ENCODE measurements at regions not wholly inside any gene's neighbourhood (a gene's known extent, or its start where the extent isn't known, plus 50 kb on each side); places are given as distances from the start of the nearest gene placed in this dataset.

GRCh38 chr10:83657487-83657886 is 481.8 kb upstream of the GHITM start:
- DNase-seq (ENCODE audit: low spot score) = no peak

- DNase-seq (ENCODE audit: low spot score) = no peak
Measured at GRCh38 chr10:83663918-83664317, 475.4 kb upstream of the GHITM start.

GRCh38 chr10:83666762-83667161 is 472.5 kb upstream of the GHITM start:
- DNase-seq (ENCODE audit: low spot score) = no peak

- DNase-seq (ENCODE audit: low spot score) = no peak
Measured at GRCh38 chr10:83667594-83667993, 471.7 kb upstream of the GHITM start.

GRCh38 chr10:83673316-83673715 is 466.0 kb upstream of the GHITM start:
- no peak for DNase-seq (ENCODE audit: low spot score)

- DNase-seq (ENCODE audit: low spot score) = no peak
Measured at GRCh38 chr10:83677795-83678194, 461.5 kb upstream of the GHITM start.

- no peak for DNase-seq (ENCODE audit: low spot score)
Measured at GRCh38 chr10:83678850-83679249, 460.5 kb upstream of the GHITM start.

- no peak for DNase-seq (ENCODE audit: low spot score)
Measured at GRCh38 chr10:83680470-83680891, 458.8 kb upstream of the GHITM start.

- no peak for DNase-seq (ENCODE audit: low spot score)
Measured at GRCh38 chr10:83682414-83682813, 456.9 kb upstream of the GHITM start.

- no peak for DNase-seq (ENCODE audit: low spot score)
Measured at GRCh38 chr10:83685458-83685857, 453.9 kb upstream of the GHITM start.

GRCh38 chr10:83691791-83692596 is 447.3 kb upstream of the GHITM start:
- DNase-seq (ENCODE audit: low spot score) = no peak

- no peak for DNase-seq (ENCODE audit: low spot score)
Measured at GRCh38 chr10:83698899-83699298, 440.4 kb upstream of the GHITM start.

GRCh38 chr10:83701799-83702198 is 437.5 kb upstream of the GHITM start:
- DNase-seq (ENCODE audit: low spot score) = no peak

GRCh38 chr10:83702731-83703130 is 436.6 kb upstream of the GHITM start:
- DNase-seq (ENCODE audit: low spot score) = no peak

GRCh38 chr10:83706120-83706519 is 433.2 kb upstream of the GHITM start:
- no peak for DNase-seq (ENCODE audit: low spot score)

- no peak for DNase-seq (ENCODE audit: low spot score)
Measured at GRCh38 chr10:83706952-83707582, 432.2 kb upstream of the GHITM start.

- DNase-seq (ENCODE audit: low spot score) = no peak
Measured at GRCh38 chr10:83713423-83713822, 425.9 kb upstream of the GHITM start.

- DNase-seq (ENCODE audit: low spot score) = no peak
Measured at GRCh38 chr10:83723080-83723479, 416.2 kb upstream of the GHITM start.

GRCh38 chr10:83724471-83725241 is 414.7 kb upstream of the GHITM start:
- DNase-seq (ENCODE audit: low spot score) = peak; percentile 24

GRCh38 chr10:83725567-83725966 is 413.7 kb upstream of the GHITM start:
- DNase-seq (ENCODE audit: low spot score) = no peak

- DNase-seq (ENCODE audit: low spot score) = no peak
Measured at GRCh38 chr10:83734278-83734677, 405.0 kb upstream of the GHITM start.

- no peak for DNase-seq (ENCODE audit: low spot score)
Measured at GRCh38 chr10:83736008-83736407, 403.3 kb upstream of the GHITM start.

GRCh38 chr10:83750604-83751003 is 388.7 kb upstream of the GHITM start:
- DNase-seq (ENCODE audit: low spot score) = no peak
